ENCODE measurements at regions not wholly inside any gene's neighbourhood (a gene's known extent, or its start where the extent isn't known, plus 50 kb on each side); places are given as distances from the start of the nearest gene placed in this dataset.

- no peaks in the 10 kb centered on the region for H3K27me3 ChIP-seq (ENCODE audit: control insufficient read depth, insufficient read depth, low read length)
- H3K9me3 ChIP-seq (ENCODE audit: control insufficient read depth in 2 of 3, insufficient read depth in 1 of 3, low read length in 3 of 3) = no peaks in the 10 kb centered on the region
- no peak overlapping the region for H3K4me3 ChIP-seq (ENCODE audit: low read length in 3 of 3)
- no peak for FAIRE-seq
- no peaks in the 10 kb centered on the region for H3K4me1 ChIP-seq (ENCODE audit: control insufficient read depth in 2 of 3, insufficient read depth in 2 of 3, low read depth in 1 of 3, low read length in 3 of 3)
- H3K27ac ChIP-seq (ENCODE audit: low read depth in 2 of 2, low read length in 2 of 2) = no peak overlapping the region
- TF ChIP-seq CTCF (IDR thresholded peaks at IDR 0.05; ENCODE audit: borderline replicate concordance, extremely low read depth, insufficient read depth) = no peak
- DNase-seq = no peak
- no peak overlapping the region for H3K9ac ChIP-seq (ENCODE audit: low read length in 3 of 3)
- intact Hi-C loops (cut with DNase I) = no loop called here
- no peaks in the 10 kb centered on the region for H3K36me3 ChIP-seq (ENCODE audit: control insufficient read depth in 2 of 3, insufficient read depth in 3 of 3, low read length in 3 of 3)
Observed at GRCh38 chr1:81068726-81069125, 732.0 kb upstream of the ADGRL2 start.

GRCh38 chr1:81053826-81054225, 746.9 kb upstream of the ADGRL2 start:
- DNase-seq (peak in 3 of 5 donors; percentile 9 to 15 (median 14)), FAIRE-seq (no peak)
- no peaks in the 10 kb centered on the region for H3K9me3 ChIP-seq (ENCODE audit: control insufficient read depth in 2 of 3, insufficient read depth in 1 of 3, low read length in 3 of 3)
- H3K9ac ChIP-seq (ENCODE audit: low read length in 3 of 3) = no peak overlapping the region
- intact Hi-C loops (cut with DNase I) = no loop called here
- no peaks in the 10 kb centered on the region for H3K4me1 ChIP-seq (ENCODE audit: control insufficient read depth in 2 of 3, insufficient read depth in 2 of 3, low read depth in 1 of 3, low read length in 3 of 3)
- peak overlapping the region in 1 of 3 donors; percentile 14 for H3K4me3 ChIP-seq (ENCODE audit: low read length in 3 of 3)
- H3K27ac ChIP-seq (ENCODE audit: low read depth in 2 of 2, low read length in 2 of 2) = no peak overlapping the region
- no peaks in the 10 kb centered on the region for H3K36me3 ChIP-seq (ENCODE audit: control insufficient read depth in 2 of 3, insufficient read depth in 3 of 3, low read length in 3 of 3)
- no peaks in the 10 kb centered on the region for H3K27me3 ChIP-seq (ENCODE audit: control insufficient read depth, insufficient read depth, low read length)
- no peak for TF ChIP-seq CTCF (IDR thresholded peaks at IDR 0.05; ENCODE audit: borderline replicate concordance, extremely low read depth, insufficient read depth)

- intact Hi-C loops (cut with DNase I) = no loop called here
- DNase-seq (no peak), FAIRE-seq (no peak)
Observed at GRCh38 chr1:81052162-81052561, 748.6 kb upstream of the ADGRL2 start.

More at GRCh38 chr1:81052162-81052561, 748.6 kb upstream of the ADGRL2 start:
- no peak for TF ChIP-seq CTCF (IDR thresholded peaks at IDR 0.05; ENCODE audit: borderline replicate concordance, extremely low read depth, insufficient read depth)
- H3K9ac ChIP-seq (ENCODE audit: low read length in 3 of 3) = no peak overlapping the region
- H3K27me3 ChIP-seq (ENCODE audit: control insufficient read depth, insufficient read depth, low read length) = no peaks in the 10 kb centered on the region
- no peaks in the 10 kb centered on the region for H3K36me3 ChIP-seq (ENCODE audit: control insufficient read depth in 2 of 3, insufficient read depth in 3 of 3, low read length in 3 of 3)
- H3K4me1 ChIP-seq (ENCODE audit: control insufficient read depth in 2 of 3, insufficient read depth in 2 of 3, low read depth in 1 of 3, low read length in 3 of 3) = no peaks in the 10 kb centered on the region
- H3K4me3 ChIP-seq (ENCODE audit: low read length in 3 of 3) = no peak overlapping the region
- no peak overlapping the region for H3K27ac ChIP-seq (ENCODE audit: low read depth in 2 of 2, low read length in 2 of 2)
- H3K9me3 ChIP-seq (ENCODE audit: control insufficient read depth in 2 of 3, insufficient read depth in 1 of 3, low read length in 3 of 3) = no peaks in the 10 kb centered on the region

All from kidney (tissue), 13 donors.